Astrocyte (in vitro differentiated cells and primary cell): ENCODE measurements at regions not wholly inside any gene's neighbourhood (a gene's known extent, or its start where the extent isn't known, plus 50 kb on each side); places are given as distances from the start of the nearest gene placed in this dataset.

Source experiments
- EZH2 ChIP-seq: IDR thresholded peaks from 2 replicates; pipeline ENCODE4 v1.6.1; 2012; ENCODE audit warnings: mild to moderate bottlenecking, low read length, inconsistent platforms; ENCODE audit not compliant: insufficient read depth
- TF ChIP-seq, protein P1 (sequence below): IDR thresholded peaks from 2 replicates; pipeline ENCODE4 v1.5.1; 2011; ENCODE audit warnings: low read depth, mild to moderate bottlenecking, inconsistent platforms, low read length, moderate library complexity; ENCODE audit not compliant: insufficient read depth

DNA sequence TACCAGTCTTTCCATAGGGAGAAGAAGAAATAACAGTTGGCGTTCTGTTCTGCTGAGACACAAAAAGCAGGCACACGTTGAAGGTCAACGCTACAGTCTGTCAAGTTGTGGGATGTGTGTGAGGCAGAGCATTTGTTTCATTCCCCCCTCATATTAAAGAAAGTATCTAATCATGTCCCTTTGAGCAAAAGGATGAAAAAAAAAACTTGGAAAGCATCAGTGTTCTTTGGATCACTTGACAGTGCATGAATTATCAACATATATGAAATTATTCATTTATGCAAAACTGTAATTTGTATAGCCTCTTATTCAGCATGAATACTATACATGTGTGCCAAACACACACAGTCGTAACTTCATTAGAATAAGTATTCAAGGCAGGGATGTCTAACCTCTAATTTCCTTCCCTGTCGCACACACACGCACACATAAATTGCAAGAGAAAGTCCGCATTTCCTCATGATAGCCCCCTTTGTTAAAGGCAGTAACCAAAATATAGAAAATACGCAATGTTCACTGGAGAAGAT lies 228.6 kb downstream of the RND3 start:
- TF ChIP-seq, protein P1, sequence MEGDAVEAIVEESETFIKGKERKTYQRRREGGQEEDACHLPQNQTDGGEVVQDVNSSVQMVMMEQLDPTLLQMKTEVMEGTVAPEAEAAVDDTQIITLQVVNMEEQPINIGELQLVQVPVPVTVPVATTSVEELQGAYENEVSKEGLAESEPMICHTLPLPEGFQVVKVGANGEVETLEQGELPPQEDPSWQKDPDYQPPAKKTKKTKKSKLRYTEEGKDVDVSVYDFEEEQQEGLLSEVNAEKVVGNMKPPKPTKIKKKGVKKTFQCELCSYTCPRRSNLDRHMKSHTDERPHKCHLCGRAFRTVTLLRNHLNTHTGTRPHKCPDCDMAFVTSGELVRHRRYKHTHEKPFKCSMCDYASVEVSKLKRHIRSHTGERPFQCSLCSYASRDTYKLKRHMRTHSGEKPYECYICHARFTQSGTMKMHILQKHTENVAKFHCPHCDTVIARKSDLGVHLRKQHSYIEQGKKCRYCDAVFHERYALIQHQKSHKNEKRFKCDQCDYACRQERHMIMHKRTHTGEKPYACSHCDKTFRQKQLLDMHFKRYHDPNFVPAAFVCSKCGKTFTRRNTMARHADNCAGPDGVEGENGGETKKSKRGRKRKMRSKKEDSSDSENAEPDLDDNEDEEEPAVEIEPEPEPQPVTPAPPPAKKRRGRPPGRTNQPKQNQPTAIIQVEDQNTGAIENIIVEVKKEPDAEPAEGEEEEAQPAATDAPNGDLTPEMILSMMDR: no peak
- TF ChIP-seq EZH2: no peak
